ENCODE measurements at regions not wholly inside any gene's neighbourhood (a gene's known extent, or its start where the extent isn't known, plus 50 kb on each side); places are given as distances from the start of the nearest gene placed in this dataset.

GRCh38 chr1:228825041-228825440, 89.8 kb downstream of the RHOU start:
- Histone ChIP-seq H3K36me3 (no peaks in the 10 kb centered on the region), H3K27ac (no peak overlapping the region), H3K27me3 (ENCODE audit: insufficient read depth, low read depth, severe bottlenecking) (no peaks in the 10 kb centered on the region), H3K4me3 (ENCODE audit: low read depth, low read length) (no peak overlapping the region), H3K9me3 (ENCODE audit: severe bottlenecking) (no peaks in the 10 kb centered on the region)
- DNase-seq = no peak
- no peak for TF ChIP-seq CTCF (IDR thresholded peaks at IDR 0.05; ENCODE audit: low read depth, low read length)

DNA sequence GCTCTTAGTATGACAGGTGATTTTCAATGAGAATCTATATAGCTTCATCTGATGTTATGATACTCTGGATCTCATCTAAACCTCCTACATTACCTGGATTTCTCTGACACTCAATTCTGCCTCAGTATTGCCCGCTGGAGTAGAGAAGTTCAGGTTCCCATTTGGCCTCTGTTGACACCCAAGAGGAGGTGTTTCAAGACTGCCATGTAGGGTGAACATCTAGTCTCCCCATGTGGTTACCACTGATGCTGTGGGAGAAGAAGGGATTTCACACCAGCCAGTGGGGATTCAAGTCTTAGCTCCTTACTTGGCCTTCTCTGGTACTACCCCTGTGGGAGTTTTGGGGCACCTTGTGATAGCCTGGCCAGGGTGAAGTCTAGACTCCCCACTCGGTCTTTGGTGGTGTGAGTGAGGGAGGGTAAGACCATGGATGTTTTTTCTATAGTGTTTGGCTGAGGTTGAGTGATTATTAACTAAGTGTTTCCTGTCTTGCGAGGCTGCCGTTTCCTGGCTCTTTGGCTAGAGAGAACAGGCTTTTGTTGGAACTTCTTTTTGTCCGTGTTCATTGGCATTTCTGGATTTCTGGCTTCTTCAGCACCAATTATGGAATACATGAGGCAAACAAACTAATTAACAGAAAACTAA, 90.7 kb downstream of the RHOU start:
- Histone ChIP-seq H3K27me3 (ENCODE audit: insufficient read depth, low read depth, severe bottlenecking) (no peaks in the 10 kb centered on the region), H3K4me3 (ENCODE audit: low read depth, low read length) (no peak overlapping the region), H3K27ac (no peak overlapping the region), H3K36me3 (no peaks in the 10 kb centered on the region), H3K9me3 (ENCODE audit: severe bottlenecking) (no peaks in the 10 kb centered on the region)
- DNase-seq = no peak
- TF ChIP-seq CTCF (IDR thresholded peaks at IDR 0.05; ENCODE audit: low read depth, low read length) = no peak

DNA sequence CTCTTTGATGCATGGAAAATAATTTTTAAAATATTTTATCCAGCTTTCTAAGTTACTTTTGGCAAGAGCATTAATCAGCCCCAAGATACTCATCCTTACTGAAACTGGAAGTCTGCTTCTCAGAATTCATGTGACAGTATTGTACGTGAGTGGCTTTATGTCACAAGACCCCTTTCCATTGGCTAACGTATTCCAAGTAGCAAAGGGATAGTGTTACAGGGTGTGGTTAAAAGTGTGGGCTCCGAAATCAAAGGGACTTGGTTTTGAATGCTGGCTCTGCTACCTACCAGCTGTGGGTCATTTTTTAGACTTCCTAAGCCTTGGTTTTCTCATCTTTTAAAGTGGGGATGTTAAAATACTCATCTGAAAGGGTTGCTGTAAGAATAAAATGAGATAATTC, 91.7 kb downstream of the RHOU start:
- no peak for DNase-seq
- Histone ChIP-seq H3K27me3 (ENCODE audit: insufficient read depth, low read depth, severe bottlenecking) (no peaks in the 10 kb centered on the region), H3K36me3 (no peaks in the 10 kb centered on the region), H3K27ac (no peak overlapping the region), H3K9me3 (ENCODE audit: severe bottlenecking) (no peaks in the 10 kb centered on the region), H3K4me3 (ENCODE audit: low read depth, low read length) (no peak overlapping the region)
- TF ChIP-seq CTCF (IDR thresholded peaks at IDR 0.05; ENCODE audit: low read depth, low read length) = no peak

DNA sequence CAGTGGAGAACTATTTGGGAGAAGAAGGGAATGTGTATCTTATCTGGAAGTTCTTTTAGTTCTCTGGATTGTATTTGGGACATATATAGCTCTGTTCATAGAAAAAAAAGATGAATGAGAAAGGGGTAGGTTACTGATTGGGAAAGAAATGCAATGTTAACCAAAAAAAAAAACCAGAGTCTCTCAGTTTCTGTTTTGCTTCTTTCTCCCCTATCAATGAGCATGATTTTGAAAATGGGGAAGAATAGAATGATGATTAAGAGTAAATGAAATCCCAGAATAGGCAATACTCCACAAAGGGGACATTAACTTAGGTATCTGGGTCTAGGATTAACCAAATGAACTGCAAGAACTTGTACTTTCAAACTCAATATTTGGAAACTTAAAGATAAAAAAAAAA, 92.9 kb downstream of the RHOU start:
- no peak overlapping the region for H3K27ac ChIP-seq
- no peak overlapping the region for H3K4me3 ChIP-seq (ENCODE audit: low read depth, low read length)
- H3K27me3 ChIP-seq (ENCODE audit: insufficient read depth, low read depth, severe bottlenecking) = no peaks in the 10 kb centered on the region
- H3K36me3 ChIP-seq = no peaks in the 10 kb centered on the region
- no peak for TF ChIP-seq CTCF (IDR thresholded peaks at IDR 0.05; ENCODE audit: low read depth, low read length)
- no peaks in the 10 kb centered on the region for H3K9me3 ChIP-seq (ENCODE audit: severe bottlenecking)
- DNase-seq = no peak

DNA sequence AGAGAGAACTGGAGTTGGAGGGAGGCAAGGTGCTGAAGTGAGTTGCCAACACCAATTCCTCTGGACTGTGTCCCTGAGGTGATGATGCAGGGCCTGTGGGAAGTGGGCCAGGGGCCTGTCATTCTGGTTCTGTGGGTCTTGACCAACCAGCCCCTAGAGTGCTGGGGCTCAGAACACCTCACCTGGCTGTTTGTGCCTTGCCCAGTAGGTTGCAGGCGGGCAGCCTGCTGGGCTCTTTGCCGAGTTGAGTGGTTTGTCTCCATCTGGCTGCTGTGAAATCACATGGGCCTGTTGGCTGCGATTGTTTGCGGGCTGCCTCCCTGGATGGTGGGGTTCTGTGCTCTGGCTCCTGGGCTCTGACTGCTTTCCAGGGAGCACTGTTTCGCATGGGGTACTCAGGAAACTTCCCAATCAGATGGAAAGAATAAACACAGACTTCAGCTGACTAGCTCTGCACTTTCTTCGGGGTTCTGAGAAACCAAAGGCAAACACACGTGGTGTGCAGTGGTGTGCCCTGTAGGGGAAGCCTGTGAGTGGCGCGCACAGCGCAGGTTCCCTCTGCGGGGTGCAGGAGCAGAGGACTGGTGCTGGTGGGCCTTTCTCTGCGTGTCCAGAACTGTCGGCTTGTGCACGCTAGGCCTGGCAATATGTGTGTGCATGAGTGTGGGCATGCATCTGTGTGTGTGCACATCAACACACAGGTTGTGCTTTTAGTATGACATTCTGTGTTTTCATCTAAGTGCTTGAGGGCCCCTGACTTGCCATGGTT, 95.1 kb downstream of the RHOU start:
- no peak for TF ChIP-seq CTCF (IDR thresholded peaks at IDR 0.05; ENCODE audit: low read depth, low read length)
- Histone ChIP-seq H3K27ac (no peak overlapping the region), H3K9me3 (ENCODE audit: severe bottlenecking) (no peaks in the 10 kb centered on the region), H3K36me3 (no peaks in the 10 kb centered on the region), H3K4me3 (ENCODE audit: low read depth, low read length) (no peak overlapping the region), H3K27me3 (ENCODE audit: insufficient read depth, low read depth, severe bottlenecking) (no peaks in the 10 kb centered on the region)
- no peak for DNase-seq
